ENCODE measurements at regions not wholly inside any gene's neighbourhood (a gene's known extent, or its start where the extent isn't known, plus 50 kb on each side); places are given as distances from the start of the nearest gene placed in this dataset.

- TF ChIP-seq CTCF (IDR thresholded peaks at IDR 0.05) = no peak
- no peak for TF ChIP-seq POLR2A (IDR thresholded peaks at IDR 0.05; ENCODE audit: low read length)
- no peak for TF ChIP-seq REST (IDR thresholded peaks at IDR 0.05)
- no peak for TF ChIP-seq EP300 (IDR thresholded peaks at IDR 0.05)
- no peak for TF ChIP-seq RNF2 (IDR thresholded peaks at IDR 0.05; ENCODE audit: borderline replicate concordance, low read depth)
- no peak for TF ChIP-seq PBX3 (IDR thresholded peaks at IDR 0.05)
- no peak for TF ChIP-seq JUNB (IDR thresholded peaks at IDR 0.05)
- TF ChIP-seq CEBPB (IDR thresholded peaks at IDR 0.05) = no peak
Measured at GRCh38 chr9:78763424-78763823, 466.5 kb downstream of the PSAT1 start.
